ENCODE measurements at regions not wholly inside any gene's neighbourhood (a gene's known extent, or its start where the extent isn't known, plus 50 kb on each side); places are given as distances from the start of the nearest gene placed in this dataset.

GRCh38 chr15:95588056-95588455 lies 742.4 kb upstream of the NR2F2 start:
- TF ChIP-seq CTCF (IDR thresholded peaks at IDR 0.05; ENCODE audit: low read depth, low read length), result no peak
- TF ChIP-seq EZH2phosphoT487 (IDR thresholded peaks at IDR 0.05; ENCODE audit: low read depth), result no peak

All from OCI-LY3 (cell line).